NCI-H774 (cell line): ENCODE measurements at regions not wholly inside any gene's neighbourhood (a gene's known extent, or its start where the extent isn't known, plus 50 kb on each side); places are given as distances from the start of the nearest gene placed in this dataset.
"Not testable (repeated sequence)": the region's sequence is repeated elsewhere in the genome, so short reads cannot be mapped to it uniquely, and the experiment has no call there.

Experiments used
- DNase-seq: peaks from one replicate; lab custom pipeline; 2025; lab: John Stamatoyannopoulos, UW

- not testable (repeated sequence) for DNase-seq
Observed at GRCh38 chr9:85880507-85880906, 60.4 kb upstream of the NAA35 start.

- DNase-seq: no peak
Observed at GRCh38 chr9:85884256-85884655, 56.7 kb upstream of the NAA35 start.

DNA sequence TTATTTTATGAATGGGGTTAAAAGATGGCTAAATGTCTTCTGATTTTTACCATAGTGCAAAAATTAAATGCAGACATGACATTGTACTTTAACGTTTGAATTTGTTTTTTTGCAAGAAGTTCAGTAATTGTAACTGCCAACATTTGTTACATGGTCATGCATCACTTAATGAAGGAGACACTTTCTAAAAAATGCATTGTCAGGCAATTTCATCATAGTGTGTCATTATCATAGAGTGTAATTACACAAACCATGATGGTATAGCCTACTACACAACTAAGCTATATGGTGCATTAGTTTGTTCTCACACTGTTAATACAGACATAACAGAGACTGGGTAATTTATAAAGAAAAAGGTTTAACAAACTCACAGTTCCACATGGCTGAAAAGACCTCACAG, 50.0 kb upstream of the NAA35 start:
- DNase-seq: no peak
